ENCODE measurements at regions not wholly inside any gene's neighbourhood (a gene's known extent, or its start where the extent isn't known, plus 50 kb on each side); places are given as distances from the start of the nearest gene placed in this dataset.
"Not testable (repeated sequence)": the region's sequence is repeated elsewhere in the genome, so short reads cannot be mapped to it uniquely, and the experiment has no call there.

DNA sequence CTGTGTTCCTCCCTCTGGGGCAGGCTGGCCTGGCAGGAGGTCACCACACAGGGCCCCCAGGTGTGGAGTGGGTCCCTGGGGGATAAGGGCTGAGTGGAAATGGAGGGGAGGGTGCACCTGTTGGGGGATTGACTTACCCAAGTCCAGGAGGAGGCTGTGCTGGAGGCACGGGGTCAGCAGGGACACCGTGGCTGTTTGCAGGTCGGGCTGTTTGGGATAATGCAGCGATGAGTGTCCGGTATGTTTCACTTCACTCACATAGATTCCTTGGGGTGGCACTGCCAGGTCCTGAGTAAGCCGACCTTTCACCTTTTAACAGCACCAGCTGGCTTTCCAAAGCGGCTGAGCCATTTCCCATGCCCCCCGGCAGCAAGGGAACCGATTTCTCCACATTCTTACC, 113.0 kb downstream of the NPIPB11 start:
- H3K9me3 ChIP-seq (ENCODE audit: control insufficient read depth, insufficient read depth, low read length); H3K9ac ChIP-seq (ENCODE audit: low read depth, low read length); H3K23ac ChIP-seq (ENCODE audit: low read depth, low read length); intact Hi-C loops (cut with micrococcal nuclease); POLR2A ChIA-PET (ENCODE audit: unreplicated experiment); H3K4me3 ChIP-seq (ENCODE audit: insufficient read depth, low read depth, low read length); H3K27ac ChIP-seq (ENCODE audit: insufficient read depth, low read length); H2AK9ac ChIP-seq (replicated peaks; ENCODE audit: low read depth, low read length, poor library complexity); BruUV-seq (replicated peaks); H2BK5ac ChIP-seq (ENCODE audit: low read depth, low read length, poor library complexity, severe bottlenecking); H3K4me2 ChIP-seq (ENCODE audit: low read depth, low read length); H3K56ac ChIP-seq (ENCODE audit: extremely low read depth, insufficient read depth, low read length); H3K27me3 ChIP-seq (ENCODE audit: control insufficient read depth, insufficient read depth, low read length); DNase-seq; H2BK15ac ChIP-seq (ENCODE audit: low read depth, low read length); H4K20me1 ChIP-seq (ENCODE audit: insufficient read depth, low read length); H4K8ac ChIP-seq (ENCODE audit: low read depth in 2 of 2, low read length in 2 of 2); H2AFZ ChIP-seq (replicated peaks; ENCODE audit: low read length, poor library complexity); ATAC-seq (ENCODE audit: low read depth); H3K14ac ChIP-seq (replicated peaks; ENCODE audit: low read depth, low read length); H2BK20ac ChIP-seq (ENCODE audit: low read depth, low read length); in situ Hi-C loops (cut with MboI; ENCODE audit: low sequenced_read_pairs); H3K36me3 ChIP-seq (ENCODE audit: control insufficient read depth, insufficient read depth, low read length); CTCF ChIA-PET; H4K5ac ChIP-seq (ENCODE audit: low read depth, low read length); H3K18ac ChIP-seq (ENCODE audit: low read depth, low read length); H4K91ac ChIP-seq (ENCODE audit: insufficient read depth, low read depth, low read length); dilution Hi-C loops (cut with HindIII; ENCODE audit: low sequenced_read_pairs, unreplicated experiment): not testable (repeated sequence)
- H3K9me1 ChIP-seq (ENCODE audit: insufficient read depth, low read length) = peaks cover 11% of the 10 kb centered on the region
- peaks cover 31% of the 10 kb centered on the region for H3K4me1 ChIP-seq (ENCODE audit: control insufficient read depth, insufficient read depth, low read length)
- H3K4ac ChIP-seq (ENCODE audit: low read depth, low read length) = peak overlapping the region; percentile 99
- peak overlapping the region; percentile 40; the same call in 1 of the 2 replicates for H2BK120ac ChIP-seq (ENCODE audit: low read depth, low read length)
- WGBS, 2 experiments (ENCODE audit: extremely low coverage in 2 of 2, insufficient read length in 1 of 2) = 83% methylated on average over 1 of the region's 9 CpGs; no CpG with 5 or more reads in 1 of the 2 experiments
- peak overlapping the region; percentile 85; the same call in 1 of the 2 replicates for H2AK5ac ChIP-seq (ENCODE audit: low read depth, low read length)
- peaks cover 5 to 13% of the 10 kb centered on the region in 2 experiments; a peak in 2 of 4 replicates for H3K79me1 ChIP-seq (ENCODE audit: low read depth in 1 of 2, low read length in 2 of 2)

DNA sequence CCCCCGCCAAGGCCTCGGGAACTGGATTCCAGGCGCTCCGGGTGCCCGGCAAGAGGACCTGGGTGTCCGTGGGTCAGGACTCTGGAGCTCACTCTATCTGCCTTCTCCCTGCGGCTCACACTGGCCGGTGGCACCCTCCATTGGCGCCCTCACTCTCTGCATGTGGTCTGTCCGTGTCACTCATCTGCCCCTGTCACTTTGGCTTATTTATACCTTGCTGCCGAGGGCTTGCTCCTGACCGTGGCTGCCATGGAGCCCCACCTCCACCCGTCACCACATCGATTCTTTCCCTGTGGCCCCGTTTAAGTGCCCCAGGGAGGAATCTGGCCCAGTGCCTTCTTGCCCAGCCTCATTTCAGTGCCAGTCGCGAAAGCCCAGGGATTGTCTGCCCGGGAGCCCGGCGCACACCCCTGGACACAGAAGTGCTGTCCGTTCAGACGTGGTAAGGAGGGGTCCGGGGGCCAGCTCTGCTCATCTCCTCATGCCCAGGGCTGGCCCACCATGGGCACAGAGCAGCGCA, 113.5 kb downstream of the NPIPB11 start:
- in situ Hi-C loops (cut with MboI; ENCODE audit: low sequenced_read_pairs); H3K56ac ChIP-seq (ENCODE audit: extremely low read depth, insufficient read depth, low read length); H3K9me3 ChIP-seq (ENCODE audit: control insufficient read depth, insufficient read depth, low read length); DNase-seq; POLR2A ChIA-PET (ENCODE audit: unreplicated experiment); H3K14ac ChIP-seq (replicated peaks; ENCODE audit: low read depth, low read length); H2AK9ac ChIP-seq (replicated peaks; ENCODE audit: low read depth, low read length, poor library complexity); ATAC-seq (ENCODE audit: low read depth); CTCF ChIA-PET; H3K4me3 ChIP-seq (ENCODE audit: insufficient read depth, low read depth, low read length); H4K20me1 ChIP-seq (ENCODE audit: insufficient read depth, low read length); H2AFZ ChIP-seq (replicated peaks; ENCODE audit: low read length, poor library complexity); BruUV-seq (replicated peaks); H2BK15ac ChIP-seq (ENCODE audit: low read depth, low read length); H2BK5ac ChIP-seq (ENCODE audit: low read depth, low read length, poor library complexity, severe bottlenecking); intact Hi-C loops (cut with micrococcal nuclease); dilution Hi-C loops (cut with HindIII; ENCODE audit: low sequenced_read_pairs, unreplicated experiment); H3K27ac ChIP-seq (ENCODE audit: insufficient read depth, low read length); H3K27me3 ChIP-seq (ENCODE audit: control insufficient read depth, insufficient read depth, low read length); H3K36me3 ChIP-seq (ENCODE audit: control insufficient read depth, insufficient read depth, low read length); H3K9ac ChIP-seq (ENCODE audit: low read depth, low read length); H4K5ac ChIP-seq (ENCODE audit: low read depth, low read length); H3K4me2 ChIP-seq (ENCODE audit: low read depth, low read length); H3K23ac ChIP-seq (ENCODE audit: low read depth, low read length): not testable (repeated sequence)
- Histone ChIP-seq H3K4ac (ENCODE audit: low read depth, low read length) (peak overlapping the region; percentile 99), H2AK5ac (ENCODE audit: low read depth, low read length) (peak overlapping the region; percentile 85), H2BK20ac (ENCODE audit: low read depth, low read length) (peak overlapping the region; percentile 72; the same call in 1 of the 2 replicates), H2BK120ac (ENCODE audit: low read depth, low read length) (peak overlapping the region; percentile 64; the same call in 1 of the 2 replicates), H4K91ac (ENCODE audit: insufficient read depth, low read depth, low read length) (peak overlapping the region; percentile 81), H4K8ac (ENCODE audit: low read depth in 2 of 2, low read length in 2 of 2) (peak overlapping the region; percentile 25 to 96; a peak in 2 of 4 replicates), H3K9me1 (ENCODE audit: insufficient read depth, low read length) (peaks cover 11% of the 10 kb centered on the region), H3K79me1 (ENCODE audit: low read depth in 1 of 2, low read length in 2 of 2) (peaks cover 5 to 13% of the 10 kb centered on the region in 2 experiments; a peak in 2 of 4 replicates), H3K18ac (ENCODE audit: low read depth, low read length) (peak overlapping the region; percentile 35; the same call in 1 of the 2 replicates), H3K4me1 (ENCODE audit: control insufficient read depth, insufficient read depth, low read length) (peaks cover 33% of the 10 kb centered on the region)
- 94% methylated on average over 8 of the region's 24 CpGs; no CpG with 5 or more reads in 1 of the 2 experiments for WGBS, 2 experiments (ENCODE audit: extremely low coverage in 2 of 2, insufficient read length in 1 of 2)

All from IMR-90 (cell line).